ENCODE measurements at regions not wholly inside any gene's neighbourhood (a gene's known extent, or its start where the extent isn't known, plus 50 kb on each side); places are given as distances from the start of the nearest gene placed in this dataset.
"Not testable (repeated sequence)": the region's sequence is repeated elsewhere in the genome, so short reads cannot be mapped to it uniquely, and the experiment has no call there.

GRCh38 chr2:34838408-34838807, 1239.3 kb upstream of the FAM98A start:
- Mint-ChIP-seq H3K27ac (no peak overlapping the region), H3K4me1 (no peaks in the 10 kb centered on the region), H3K4me3 (no peak overlapping the region), H3K36me3 (ENCODE audit: low read depth) (no peaks in the 10 kb centered on the region), H3K27me3 (no peaks in the 10 kb centered on the region), H3K9me3 (peaks cover 19% of the 10 kb centered on the region)
- no peak for DNase-seq
- ChIA-PET CTCF (no interaction called here), POLR2A (no interaction called here)

- no peak overlapping the region for H3K4me3 Mint-ChIP-seq
- H3K36me3 Mint-ChIP-seq (ENCODE audit: low read depth) = no peaks in the 10 kb centered on the region
- H3K27me3 Mint-ChIP-seq = no peaks in the 10 kb centered on the region
- peaks cover 19% of the 10 kb centered on the region for H3K9me3 Mint-ChIP-seq
- ChIA-PET POLR2A (no interaction called here), CTCF (no interaction called here)
- no peaks in the 10 kb centered on the region for H3K4me1 Mint-ChIP-seq
- no peak overlapping the region for H3K27ac Mint-ChIP-seq
- DNase-seq = no peak
Measured at GRCh38 chr2:34836361-34836760, 1237.3 kb upstream of the FAM98A start.

GRCh38 chr2:34831096-34831495, 1232.0 kb upstream of the FAM98A start:
- ChIA-PET CTCF (interaction anchor here (0.5 to 0.9 kb wide), 2 partner anchors 33 to 766 kb away, joined by 3 to 4 read pairs; no protein-coding TSS in a partner anchor), POLR2A (no interaction called here)
- Mint-ChIP-seq H3K36me3 (ENCODE audit: low read depth) (no peaks in the 10 kb centered on the region), H3K9me3 (peaks cover 3% of the 10 kb centered on the region), H3K4me3 (no peak overlapping the region), H3K27me3 (no peaks in the 10 kb centered on the region), H3K4me1 (no peaks in the 10 kb centered on the region), H3K27ac (no peak overlapping the region)
- no peak for DNase-seq

GRCh38 chr2:34828481-34828880, 1229.4 kb upstream of the FAM98A start:
- no peak overlapping the region for H3K4me3 Mint-ChIP-seq
- CTCF ChIA-PET = no interaction called here
- H3K27me3 Mint-ChIP-seq = no peaks in the 10 kb centered on the region
- H3K9me3 Mint-ChIP-seq = no peaks in the 10 kb centered on the region
- POLR2A ChIA-PET = no interaction called here
- no peak for DNase-seq
- no peak overlapping the region for H3K27ac Mint-ChIP-seq
- no peaks in the 10 kb centered on the region for H3K4me1 Mint-ChIP-seq
- no peaks in the 10 kb centered on the region for H3K36me3 Mint-ChIP-seq (ENCODE audit: low read depth)

- DNase-seq = no peak
- ChIA-PET POLR2A (no interaction called here), CTCF (no interaction called here)
- H3K9me3 Mint-ChIP-seq = no peaks in the 10 kb centered on the region
- H3K36me3 Mint-ChIP-seq (ENCODE audit: low read depth) = no peaks in the 10 kb centered on the region
- no peak overlapping the region for H3K27ac Mint-ChIP-seq
- no peak overlapping the region for H3K4me3 Mint-ChIP-seq
- H3K27me3 Mint-ChIP-seq = no peaks in the 10 kb centered on the region
- no peaks in the 10 kb centered on the region for H3K4me1 Mint-ChIP-seq
Measured at GRCh38 chr2:34827398-34827797, 1228.3 kb upstream of the FAM98A start.

GRCh38 chr2:34825686-34826085, 1226.6 kb upstream of the FAM98A start:
- H3K27ac Mint-ChIP-seq = no peak overlapping the region
- H3K9me3 Mint-ChIP-seq = no peaks in the 10 kb centered on the region
- no peak overlapping the region for H3K4me3 Mint-ChIP-seq
- no peaks in the 10 kb centered on the region for H3K27me3 Mint-ChIP-seq
- CTCF ChIA-PET = no interaction called here
- POLR2A ChIA-PET = no interaction called here
- no peaks in the 10 kb centered on the region for H3K4me1 Mint-ChIP-seq
- H3K36me3 Mint-ChIP-seq (ENCODE audit: low read depth) = no peaks in the 10 kb centered on the region
- no peak for DNase-seq

- no peak for DNase-seq
- no peaks in the 10 kb centered on the region for H3K36me3 Mint-ChIP-seq (ENCODE audit: low read depth)
- H3K4me3 Mint-ChIP-seq = no peak overlapping the region
- no peaks in the 10 kb centered on the region for H3K9me3 Mint-ChIP-seq
- ChIA-PET CTCF (no interaction called here), POLR2A (no interaction called here)
- no peaks in the 10 kb centered on the region for H3K27me3 Mint-ChIP-seq
- H3K4me1 Mint-ChIP-seq = no peaks in the 10 kb centered on the region
- no peak overlapping the region for H3K27ac Mint-ChIP-seq
Measured at GRCh38 chr2:34822616-34823015, 1223.5 kb upstream of the FAM98A start.

- Mint-ChIP-seq H3K36me3 (ENCODE audit: low read depth) (no peaks in the 10 kb centered on the region), H3K9me3 (no peaks in the 10 kb centered on the region), H3K4me3 (no peak overlapping the region), H3K27me3 (no peaks in the 10 kb centered on the region), H3K27ac (no peak overlapping the region), H3K4me1 (no peaks in the 10 kb centered on the region)
- ChIA-PET CTCF (no interaction called here), POLR2A (no interaction called here)
- DNase-seq = no peak
Measured at GRCh38 chr2:34815052-34815741, 1216.1 kb upstream of the FAM98A start.

GRCh38 chr2:34810456-34810855, 1211.4 kb upstream of the FAM98A start:
- no peaks in the 10 kb centered on the region for H3K36me3 Mint-ChIP-seq (ENCODE audit: low read depth)
- H3K4me3 Mint-ChIP-seq = no peak overlapping the region
- no peaks in the 10 kb centered on the region for H3K27me3 Mint-ChIP-seq
- no peak overlapping the region for H3K27ac Mint-ChIP-seq
- ChIA-PET CTCF (no interaction called here), POLR2A (no interaction called here)
- H3K9me3 Mint-ChIP-seq = no peaks in the 10 kb centered on the region
- H3K4me1 Mint-ChIP-seq = no peaks in the 10 kb centered on the region
- no peak for DNase-seq

GRCh38 chr2:34808426-34808825, 1209.3 kb upstream of the FAM98A start:
- no peak overlapping the region for H3K27ac Mint-ChIP-seq
- POLR2A ChIA-PET = no interaction called here

GRCh38 chr2:34806891-34807290, 1207.8 kb upstream of the FAM98A start:
- H3K4me3 Mint-ChIP-seq = no peak overlapping the region
- H3K9me3 Mint-ChIP-seq = no peaks in the 10 kb centered on the region
- CTCF ChIA-PET = interaction anchor here (1.3 kb wide), 1 partner anchor 9 kb away, joined by 3 read pairs; no protein-coding TSS in a partner anchor
- H3K27ac Mint-ChIP-seq = no peak overlapping the region
- POLR2A ChIA-PET = no interaction called here
- no peaks in the 10 kb centered on the region for H3K36me3 Mint-ChIP-seq (ENCODE audit: low read depth)
- H3K27me3 Mint-ChIP-seq = no peaks in the 10 kb centered on the region
- no peak for DNase-seq
- H3K4me1 Mint-ChIP-seq = no peaks in the 10 kb centered on the region

More at GRCh38 chr2:34808426-34808825, 1209.3 kb upstream of the FAM98A start:
- Mint-ChIP-seq H3K4me3 (no peak overlapping the region), H3K4me1 (no peaks in the 10 kb centered on the region), H3K27me3 (no peaks in the 10 kb centered on the region), H3K36me3 (ENCODE audit: low read depth) (no peaks in the 10 kb centered on the region), H3K9me3 (no peaks in the 10 kb centered on the region)
- CTCF ChIA-PET = no interaction called here
- no peak for DNase-seq

GRCh38 chr2:34806396-34806795, 1207.3 kb upstream of the FAM98A start:
- POLR2A ChIA-PET = no interaction called here
- no peak for DNase-seq
- CTCF ChIA-PET = interaction anchor here (1.3 kb wide), 1 partner anchor 9 kb away, joined by 3 read pairs; no protein-coding TSS in a partner anchor
- Mint-ChIP-seq H3K27me3 (no peaks in the 10 kb centered on the region), H3K9me3 (no peaks in the 10 kb centered on the region), H3K36me3 (ENCODE audit: low read depth) (no peaks in the 10 kb centered on the region), H3K4me3 (no peak overlapping the region), H3K27ac (no peak overlapping the region), H3K4me1 (no peaks in the 10 kb centered on the region)

GRCh38 chr2:34799556-34799955, 1200.5 kb upstream of the FAM98A start:
- H3K27me3 Mint-ChIP-seq = no peaks in the 10 kb centered on the region
- no peaks in the 10 kb centered on the region for H3K4me1 Mint-ChIP-seq
- no peak for DNase-seq
- H3K9me3 Mint-ChIP-seq = no peaks in the 10 kb centered on the region
- H3K27ac Mint-ChIP-seq = no peak overlapping the region
- ChIA-PET POLR2A (no interaction called here), CTCF (no interaction called here)
- H3K36me3 Mint-ChIP-seq (ENCODE audit: low read depth) = no peaks in the 10 kb centered on the region
- H3K4me3 Mint-ChIP-seq = no peak overlapping the region

GRCh38 chr2:34795586-34795985, 1196.5 kb upstream of the FAM98A start:
- H3K27ac Mint-ChIP-seq, POLR2A ChIA-PET: not testable (repeated sequence)

More at GRCh38 chr2:34795586-34795985, 1196.5 kb upstream of the FAM98A start:
- DNase-seq; CTCF ChIA-PET; H3K27me3 Mint-ChIP-seq; H3K4me1 Mint-ChIP-seq; H3K9me3 Mint-ChIP-seq; H3K36me3 Mint-ChIP-seq (ENCODE audit: low read depth); H3K4me3 Mint-ChIP-seq: not testable (repeated sequence)

Data from activated CD4-positive, alpha-beta T cell treated with anti-CD3 and anti-CD28 coated beads, Interleukin-2, amount 10 ng/mL, durations not matched to agents 7 days and 5 days (primary cell).